ENCODE measurements at regions not wholly inside any gene's neighbourhood (a gene's known extent, or its start where the extent isn't known, plus 50 kb on each side); places are given as distances from the start of the nearest gene placed in this dataset.

DNA sequence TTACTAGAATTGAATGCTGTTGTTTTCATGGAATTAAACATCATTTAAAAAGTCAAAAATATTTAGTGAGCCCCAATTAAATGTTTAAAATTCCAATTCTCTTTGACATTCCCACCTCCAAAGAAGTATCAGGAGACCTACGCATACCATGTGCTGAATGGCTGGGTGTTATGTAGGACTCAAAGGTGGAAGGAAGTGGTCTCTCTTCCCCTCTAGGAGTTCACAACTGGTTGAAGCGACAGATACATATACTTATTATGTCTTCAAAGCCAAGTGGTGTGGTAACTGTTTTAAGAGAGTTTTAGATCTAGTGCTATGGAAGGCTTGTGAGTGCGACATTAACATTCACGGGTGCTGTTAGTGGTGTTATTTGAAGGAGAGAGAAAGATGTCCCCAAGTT lies 464.0 kb downstream of the ATP23 start:
- H3K27ac ChIP-seq = no peak overlapping the region
- TF ChIP-seq CTCF (conservative IDR thresholded peaks at IDR 0.05) (no peak), ZFX (IDR thresholded peaks at IDR 0.05) (no peak)

DNA sequence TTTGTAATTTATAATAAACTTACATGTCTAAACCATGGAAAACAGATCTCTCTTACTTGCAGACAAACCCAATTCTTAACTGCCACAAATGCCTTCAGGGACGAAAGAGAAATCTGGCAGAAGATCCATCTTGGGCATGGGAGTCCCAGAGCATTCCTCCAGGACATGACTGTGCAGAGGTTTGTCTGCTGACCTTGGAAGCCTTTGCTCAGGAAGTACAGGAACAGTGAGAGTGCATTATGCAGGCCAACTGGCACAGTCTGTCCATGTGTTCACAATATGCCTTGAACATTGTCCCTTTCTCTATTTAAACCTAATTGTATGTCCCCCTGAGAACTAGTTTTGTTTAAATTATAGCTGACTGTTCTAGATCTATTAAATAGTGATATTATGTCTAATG lies 467.1 kb downstream of the ATP23 start:
- TF ChIP-seq ZFX (IDR thresholded peaks at IDR 0.05) (no peak), CTCF (conservative IDR thresholded peaks at IDR 0.05) (no peak)
- no peak overlapping the region for H3K27ac ChIP-seq

GRCh38 chr12:58412461-58413060 lies 471.2 kb downstream of the ATP23 start:
- TF ChIP-seq CTCF (conservative IDR thresholded peaks at IDR 0.05) (no peak), ZFX (IDR thresholded peaks at IDR 0.05) (no peak)
- H3K27ac ChIP-seq = no peak overlapping the region

DNA sequence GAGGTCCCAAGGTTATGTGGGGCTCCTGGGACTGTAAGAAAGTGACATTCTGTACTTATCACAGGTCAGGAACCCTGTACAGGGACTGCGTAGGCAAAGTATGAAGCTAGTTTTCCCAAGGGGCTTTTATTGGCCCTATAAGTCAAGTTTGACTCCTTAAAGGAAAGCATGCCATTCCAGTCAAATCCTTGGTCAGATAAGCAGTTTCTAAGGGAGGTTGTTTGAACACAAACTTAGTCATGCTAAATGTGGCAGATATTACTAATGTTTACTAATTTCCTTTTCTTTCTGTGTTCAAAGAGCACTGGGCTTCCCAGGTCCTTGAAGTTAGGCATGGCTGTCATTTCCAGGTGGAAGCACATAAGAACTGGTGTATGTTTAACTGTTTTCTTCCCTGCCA lies 472.4 kb downstream of the ATP23 start:
- H3K27ac ChIP-seq = no peak overlapping the region
- TF ChIP-seq ZFX (IDR thresholded peaks at IDR 0.05) (no peak), CTCF (conservative IDR thresholded peaks at IDR 0.05) (no peak)

- H3K27ac ChIP-seq = no peak overlapping the region
- TF ChIP-seq ZFX (IDR thresholded peaks at IDR 0.05) = no peak
- TF ChIP-seq CTCF (conservative IDR thresholded peaks at IDR 0.05) = no peak
Measured at GRCh38 chr12:58414398-58414871, 473.1 kb downstream of the ATP23 start.

DNA sequence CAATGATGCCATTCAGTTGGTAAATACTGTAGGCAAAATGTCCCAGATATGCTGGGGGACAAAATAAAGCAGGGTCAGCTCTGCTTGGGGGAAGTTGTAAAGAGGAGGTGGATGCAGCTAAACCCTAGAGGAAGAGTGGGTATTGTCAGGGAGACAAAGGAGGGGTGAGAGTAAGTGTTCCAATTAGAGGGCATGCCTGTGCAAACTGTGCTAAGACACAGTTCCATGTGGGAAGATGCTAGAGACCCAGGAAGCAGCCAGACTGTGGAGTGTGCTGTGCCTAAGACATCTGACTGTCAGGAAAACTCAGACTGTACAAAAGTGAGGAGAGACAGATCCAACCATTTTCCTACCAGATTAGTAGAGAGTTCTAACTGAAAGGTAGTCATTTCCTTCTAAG lies 474.3 kb downstream of the ATP23 start:
- TF ChIP-seq ZFX (IDR thresholded peaks at IDR 0.05) = no peak
- TF ChIP-seq CTCF (conservative IDR thresholded peaks at IDR 0.05) = no peak
- no peak overlapping the region for H3K27ac ChIP-seq

DNA sequence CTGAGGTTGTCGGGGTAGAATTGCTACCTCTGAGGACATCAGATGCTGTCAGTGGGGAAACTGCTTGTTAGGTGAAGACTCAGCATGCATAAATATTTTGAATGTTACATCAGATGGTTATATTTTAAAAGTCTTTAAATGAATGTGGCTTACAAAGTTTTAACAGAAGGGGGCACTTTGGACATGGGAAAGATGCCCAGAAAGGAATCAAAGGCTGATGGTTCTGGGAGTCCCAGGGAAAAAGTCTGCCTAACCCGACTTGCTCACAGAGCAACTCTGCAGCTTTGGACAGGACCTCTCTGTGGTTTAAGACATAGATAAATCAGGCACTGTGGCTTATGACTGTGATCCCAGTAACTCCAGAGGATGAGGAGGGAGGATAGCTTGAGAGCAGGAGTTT lies 474.9 kb downstream of the ATP23 start:
- no peak overlapping the region for H3K27ac ChIP-seq
- no peak for TF ChIP-seq ZFX (IDR thresholded peaks at IDR 0.05)
- TF ChIP-seq CTCF (conservative IDR thresholded peaks at IDR 0.05) = no peak

Data from C4-2B (cell line).